IMR-90 (cell line): ENCODE measurements at regions not wholly inside any gene's neighbourhood (a gene's known extent, or its start where the extent isn't known, plus 50 kb on each side); places are given as distances from the start of the nearest gene placed in this dataset.

Experiments
- BHLHE40 ChIP-seq: fragments of 150-350 bp; IDR thresholded peaks from 2 replicates; pipeline ENCODE4 v1.6.1; 2016; ENCODE audit warnings: mild to moderate bottlenecking, low read depth, low read length
- CEBPB ChIP-seq: IDR thresholded peaks from 2 replicates; pipeline ENCODE4 v1.6.1; 2012; ENCODE audit warnings: low read depth, low read length, improper control_type of control experiment
- CHD1 ChIP-seq: IDR thresholded peaks from 2 replicates; pipeline ENCODE4 v1.6.1; 2012; ENCODE audit warnings: low read depth, low read length, improper control_type of control experiment
- ELK1 ChIP-seq: fragments of 150-350 bp; IDR thresholded peaks from 2 replicates; pipeline ENCODE4 v1.6.1; 2016; ENCODE audit warnings: low read depth, mild to moderate bottlenecking, low read length, moderate library complexity, borderline replicate concordance
- FOS ChIP-seq: fragments of 150-350 bp; IDR thresholded peaks from 2 replicates; pipeline ENCODE4 v1.6.1; 2016; ENCODE audit warnings: low read depth, low read length
- MAFK ChIP-seq: IDR thresholded peaks from 2 replicates; pipeline ENCODE4 v1.6.1; 2012; ENCODE audit warnings: low read depth, low read length, improper control_type of control experiment
- MAZ ChIP-seq: IDR thresholded peaks from 2 replicates; pipeline ENCODE4 v1.6.1; 2012; ENCODE audit warnings: low read depth, mild to moderate bottlenecking, low read length, improper control_type of control experiment, moderate library complexity, borderline replicate concordance
- NFE2L2 ChIP-seq: fragments of 150-350 bp; IDR thresholded peaks from 2 replicates; pipeline ENCODE4 v1.6.1; 2016; ENCODE audit warnings: low read depth, mild to moderate bottlenecking, low read length
- POLR2A ChIP-seq: IDR thresholded peaks from 2 replicates; pipeline ENCODE4 v1.6.1; 2012; ENCODE audit warnings: mild to moderate bottlenecking, low read depth, low read length
- RAD21 ChIP-seq: IDR thresholded peaks from 2 replicates; pipeline ENCODE4 v1.6.1; 2012; ENCODE audit warnings: low read length, improper control_type of control experiment
- RFX5 ChIP-seq: IDR thresholded peaks from 2 replicates; pipeline ENCODE4 v1.8.0; 2012; ENCODE audit warnings: low read depth, mild to moderate bottlenecking, low read length, moderate library complexity
- SMC3 ChIP-seq: fragments of 150-350 bp; IDR thresholded peaks from 2 replicates; pipeline ENCODE4 v1.6.1; 2016; ENCODE audit warnings: low read depth, mild to moderate bottlenecking, antibody characterized with exemption, low read length, moderate library complexity
- USF2 ChIP-seq: fragments of 150-350 bp; IDR thresholded peaks from 2 replicates; pipeline ENCODE4 v1.6.1; 2017; ENCODE audit warnings: mild to moderate bottlenecking, antibody characterized with exemption, low read length, low read depth
- TF ChIP-seq, protein P1 (sequence below): conservative IDR thresholded peaks from 2 replicates; pipeline ENCODE4 v1.5.1; 2012; ENCODE audit warnings: mild to moderate bottlenecking, low read depth, low read length, improper control_type of control experiment

GRCh38 chr20:17014217-17014616, 212.6 kb upstream of the PCSK2 start:
- TF ChIP-seq, protein P1, sequence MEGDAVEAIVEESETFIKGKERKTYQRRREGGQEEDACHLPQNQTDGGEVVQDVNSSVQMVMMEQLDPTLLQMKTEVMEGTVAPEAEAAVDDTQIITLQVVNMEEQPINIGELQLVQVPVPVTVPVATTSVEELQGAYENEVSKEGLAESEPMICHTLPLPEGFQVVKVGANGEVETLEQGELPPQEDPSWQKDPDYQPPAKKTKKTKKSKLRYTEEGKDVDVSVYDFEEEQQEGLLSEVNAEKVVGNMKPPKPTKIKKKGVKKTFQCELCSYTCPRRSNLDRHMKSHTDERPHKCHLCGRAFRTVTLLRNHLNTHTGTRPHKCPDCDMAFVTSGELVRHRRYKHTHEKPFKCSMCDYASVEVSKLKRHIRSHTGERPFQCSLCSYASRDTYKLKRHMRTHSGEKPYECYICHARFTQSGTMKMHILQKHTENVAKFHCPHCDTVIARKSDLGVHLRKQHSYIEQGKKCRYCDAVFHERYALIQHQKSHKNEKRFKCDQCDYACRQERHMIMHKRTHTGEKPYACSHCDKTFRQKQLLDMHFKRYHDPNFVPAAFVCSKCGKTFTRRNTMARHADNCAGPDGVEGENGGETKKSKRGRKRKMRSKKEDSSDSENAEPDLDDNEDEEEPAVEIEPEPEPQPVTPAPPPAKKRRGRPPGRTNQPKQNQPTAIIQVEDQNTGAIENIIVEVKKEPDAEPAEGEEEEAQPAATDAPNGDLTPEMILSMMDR: no peak
- TF ChIP-seq USF2 (no peak), FOS (no peak), BHLHE40 (no peak), MAFK (no peak), POLR2A (no peak), SMC3 (no peak), MAZ (no peak), RFX5 (no peak), ELK1 (no peak), RAD21 (no peak), CEBPB (no peak), CHD1 (no peak), NFE2L2 (no peak)
